ENCODE measurements at regions not wholly inside any gene's neighbourhood (a gene's known extent, or its start where the extent isn't known, plus 50 kb on each side); places are given as distances from the start of the nearest gene placed in this dataset.

DNA sequence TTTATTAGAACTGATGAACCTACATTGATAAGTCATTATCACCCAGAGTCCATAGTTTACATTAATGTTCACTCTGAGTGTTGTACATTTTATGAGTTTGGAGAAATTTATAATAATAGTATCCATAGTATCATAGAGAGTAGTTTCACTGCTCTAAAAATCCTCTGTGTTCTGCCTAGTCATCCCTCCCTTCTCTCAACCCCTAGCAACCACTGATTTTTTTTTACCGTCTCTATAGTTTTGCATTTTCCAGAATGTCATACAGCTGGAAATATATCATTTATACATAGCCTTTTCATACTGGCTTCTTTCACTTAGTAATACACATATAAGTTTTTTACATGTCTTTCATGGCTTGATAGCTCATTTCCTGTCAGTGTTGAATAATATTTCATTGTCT, 231.1 kb downstream of the RAD51AP2 start:
- TF ChIP-seq SUZ12 (IDR thresholded peaks at IDR 0.05; ENCODE audit: extremely low read depth, insufficient read depth, insufficient read length), result no peak
- no peak for TF ChIP-seq ZNF274 (IDR thresholded peaks at IDR 0.05; ENCODE audit: low read depth, low read length)
- no peak for TF ChIP-seq YY1 (IDR thresholded peaks at IDR 0.05; ENCODE audit: insufficient read depth, insufficient read length)

Data from NT2/D1 (cell line).